ENCODE measurements at regions not wholly inside any gene's neighbourhood (a gene's known extent, or its start where the extent isn't known, plus 50 kb on each side); places are given as distances from the start of the nearest gene placed in this dataset.

- no peaks in the 10 kb centered on the region for H3K36me3 Mint-ChIP-seq
Observed at GRCh38 chr5:15027764-15028163, 156.2 kb upstream of the ANKH start.

GRCh38 chr5:15026944-15027343 lies 155.4 kb upstream of the ANKH start:
- TF ChIP-seq CTCF (IDR thresholded peaks at IDR 0.05), result no peak
- H3K27ac Mint-ChIP-seq, result no peak overlapping the region
- H3K27ac ChIP-seq (ENCODE audit: low read length), result no peak overlapping the region
- H3K4me3 ChIP-seq (ENCODE audit: low read length), result no peak overlapping the region
- peaks cover 4% of the 10 kb centered on the region for H3K27me3 ChIP-seq (ENCODE audit: control insufficient read depth, insufficient read depth, low read length)
- no peaks in the 10 kb centered on the region for H3K36me3 Mint-ChIP-seq
- no peaks in the 10 kb centered on the region for H3K9me3 Mint-ChIP-seq
- DNase-seq (no peak), ATAC-seq (no peak)
- H3K4me1 ChIP-seq (ENCODE audit: control insufficient read depth, insufficient read depth, low read length), result no peaks in the 10 kb centered on the region
- H3K9me3 ChIP-seq (ENCODE audit: control insufficient read depth, insufficient read depth, low read length), result no peaks in the 10 kb centered on the region
- no peaks in the 10 kb centered on the region for H3K4me1 Mint-ChIP-seq
- intact Hi-C loops (cut with micrococcal nuclease), result no loop called here
- H3K36me3 ChIP-seq (ENCODE audit: control insufficient read depth, insufficient read depth, low read length), result no peaks in the 10 kb centered on the region
- peaks cover 43 to 61% of the 10 kb centered on the region in 2 donors for H3K27me3 Mint-ChIP-seq (ENCODE audit: low read depth in 2 of 2)
- 65% methylated on average over 6 of the region's 6 CpGs for WGBS (ENCODE audit: insufficient coverage)
- no peak overlapping the region for H3K4me3 Mint-ChIP-seq

More at GRCh38 chr5:15027764-15028163, 156.2 kb upstream of the ANKH start:
- no peak overlapping the region for H3K4me3 Mint-ChIP-seq
- H3K9me3 ChIP-seq (ENCODE audit: control insufficient read depth, insufficient read depth, low read length), result no peaks in the 10 kb centered on the region
- peaks cover 4% of the 10 kb centered on the region for H3K27me3 ChIP-seq (ENCODE audit: control insufficient read depth, insufficient read depth, low read length)
- no peak overlapping the region for H3K27ac Mint-ChIP-seq
- no peaks in the 10 kb centered on the region for H3K4me1 ChIP-seq (ENCODE audit: control insufficient read depth, insufficient read depth, low read length)
- no peak overlapping the region for H3K4me3 ChIP-seq (ENCODE audit: low read length)
- intact Hi-C loops (cut with micrococcal nuclease), result no loop called here
- ATAC-seq (no peak), DNase-seq (no peak)
- H3K4me1 Mint-ChIP-seq, result no peaks in the 10 kb centered on the region
- H3K27me3 Mint-ChIP-seq (ENCODE audit: low read depth in 2 of 2), result peaks cover 47 to 61% of the 10 kb centered on the region in 2 donors
- TF ChIP-seq CTCF (IDR thresholded peaks at IDR 0.05), result no peak
- no peaks in the 10 kb centered on the region for H3K9me3 Mint-ChIP-seq
- H3K36me3 ChIP-seq (ENCODE audit: control insufficient read depth, insufficient read depth, low read length), result no peaks in the 10 kb centered on the region
- H3K27ac ChIP-seq (ENCODE audit: low read length), result no peak overlapping the region

- no peaks in the 10 kb centered on the region for H3K4me1 ChIP-seq (ENCODE audit: control insufficient read depth, insufficient read depth, low read length)
- Mint-ChIP-seq H3K27ac (no peak overlapping the region), H3K4me1 (no peaks in the 10 kb centered on the region), H3K36me3 (no peaks in the 10 kb centered on the region), H3K9me3 (no peaks in the 10 kb centered on the region), H3K27me3 (ENCODE audit: low read depth in 2 of 2) (peaks cover 40 to 61% of the 10 kb centered on the region in 2 donors), H3K4me3 (no peak overlapping the region)
- 87% methylated on average over 7 of the region's 9 CpGs for WGBS (ENCODE audit: insufficient coverage)
- H3K27me3 ChIP-seq (ENCODE audit: control insufficient read depth, insufficient read depth, low read length), result peaks cover 4% of the 10 kb centered on the region
- ATAC-seq (no peak), DNase-seq (no peak)
- no peak overlapping the region for H3K4me3 ChIP-seq (ENCODE audit: low read length)
- H3K9me3 ChIP-seq (ENCODE audit: control insufficient read depth, insufficient read depth, low read length), result no peaks in the 10 kb centered on the region
- no peak for TF ChIP-seq CTCF (IDR thresholded peaks at IDR 0.05)
- H3K27ac ChIP-seq (ENCODE audit: low read length), result no peak overlapping the region
- intact Hi-C loops (cut with micrococcal nuclease), result no loop called here
- no peaks in the 10 kb centered on the region for H3K36me3 ChIP-seq (ENCODE audit: control insufficient read depth, insufficient read depth, low read length)
Observed at GRCh38 chr5:15026011-15026893, 154.7 kb upstream of the ANKH start.

GRCh38 chr5:15023846-15024245 lies 152.3 kb upstream of the ANKH start:
- DNase-seq (no peak), ATAC-seq (no peak)
- WGBS (ENCODE audit: insufficient coverage), result 89% methylated on average over 5 of the region's 5 CpGs
- H3K27ac Mint-ChIP-seq, result no peak overlapping the region
- intact Hi-C loops (cut with micrococcal nuclease), result no loop called here
- H3K9me3 Mint-ChIP-seq, result no peaks in the 10 kb centered on the region
- no peak overlapping the region for H3K4me3 ChIP-seq (ENCODE audit: low read length)
- peaks cover 36 to 45% of the 10 kb centered on the region in 2 donors for H3K27me3 Mint-ChIP-seq (ENCODE audit: low read depth in 2 of 2)
- H3K27me3 ChIP-seq (ENCODE audit: control insufficient read depth, insufficient read depth, low read length), result no peaks in the 10 kb centered on the region
- no peaks in the 10 kb centered on the region for H3K4me1 Mint-ChIP-seq
- H3K4me1 ChIP-seq (ENCODE audit: control insufficient read depth, insufficient read depth, low read length), result no peaks in the 10 kb centered on the region
- H3K27ac ChIP-seq (ENCODE audit: low read length), result no peak overlapping the region
- no peaks in the 10 kb centered on the region for H3K36me3 ChIP-seq (ENCODE audit: control insufficient read depth, insufficient read depth, low read length)
- no peak overlapping the region for H3K4me3 Mint-ChIP-seq
- H3K36me3 Mint-ChIP-seq, result no peaks in the 10 kb centered on the region
- H3K9me3 ChIP-seq (ENCODE audit: control insufficient read depth, insufficient read depth, low read length), result no peaks in the 10 kb centered on the region
- TF ChIP-seq CTCF (IDR thresholded peaks at IDR 0.05), result no peak

Measured in natural killer cell (primary cell).